ENCODE measurements at regions not wholly inside any gene's neighbourhood (a gene's known extent, or its start where the extent isn't known, plus 50 kb on each side); places are given as distances from the start of the nearest gene placed in this dataset.

- H3K27ac Mint-ChIP-seq: no peak overlapping the region
- H3K4me3 Mint-ChIP-seq: no peak overlapping the region
- H3K36me3 Mint-ChIP-seq (ENCODE audit: low read depth): no peaks in the 10 kb centered on the region
- H3K9me3 Mint-ChIP-seq: no peaks in the 10 kb centered on the region
- H3K27me3 Mint-ChIP-seq (ENCODE audit: insufficient read depth): no peaks in the 10 kb centered on the region
- no peaks in the 10 kb centered on the region for H3K4me1 Mint-ChIP-seq (ENCODE audit: low read depth)
- intact Hi-C loops (cut with micrococcal nuclease): no loop called here
- DNase-seq (ENCODE audit: low spot score): no peak
Observed at GRCh38 chr2:128867936-128868636, 549.4 kb upstream of the HS6ST1 start.

DNA sequence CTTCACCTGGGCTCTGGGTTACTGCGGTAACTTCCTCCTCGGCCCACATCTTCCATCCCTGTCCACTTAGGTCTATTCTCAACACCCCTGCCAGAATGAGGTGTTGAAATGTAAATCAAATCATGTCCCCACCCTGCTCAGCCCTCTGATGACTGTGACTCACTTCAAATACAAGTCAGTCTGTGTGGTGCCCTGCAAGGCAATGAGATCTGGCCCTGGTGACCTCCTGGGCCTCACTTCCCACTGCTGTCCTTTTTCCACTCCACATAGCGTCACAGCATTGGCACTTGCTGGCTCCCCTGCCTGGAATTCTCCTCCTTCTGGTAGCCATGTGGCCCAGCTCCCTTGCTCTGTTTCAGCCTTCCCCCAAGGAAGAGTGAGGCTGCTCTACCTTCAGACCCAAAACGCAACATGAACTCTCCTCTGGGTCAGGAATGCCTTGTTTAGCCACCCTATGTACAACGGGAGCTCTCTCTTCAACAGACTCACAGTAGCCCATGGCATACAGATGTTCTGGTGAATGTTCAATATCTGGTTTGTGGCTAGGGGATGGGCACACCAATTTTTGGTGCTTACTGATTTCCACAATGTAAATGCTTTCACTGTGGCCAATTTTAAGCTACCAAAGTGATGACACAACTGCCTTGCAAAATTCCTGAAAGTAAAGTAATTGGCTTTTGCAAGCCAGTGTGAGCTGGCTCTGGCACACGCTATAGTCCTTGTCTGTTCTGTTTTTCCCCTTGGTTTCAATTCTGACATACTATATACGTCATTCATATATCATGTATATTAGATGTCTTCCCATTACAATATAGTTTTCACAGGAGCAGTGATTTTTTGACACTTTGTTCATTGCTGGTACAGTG lies 550.3 kb upstream of the HS6ST1 start:
- Mint-ChIP-seq H3K27ac (no peak overlapping the region), H3K36me3 (ENCODE audit: low read depth) (no peaks in the 10 kb centered on the region), H3K4me3 (no peak overlapping the region), H3K9me3 (no peaks in the 10 kb centered on the region), H3K27me3 (ENCODE audit: insufficient read depth) (no peaks in the 10 kb centered on the region), H3K4me1 (ENCODE audit: low read depth) (no peaks in the 10 kb centered on the region)
- intact Hi-C loops (cut with micrococcal nuclease): no loop called here
- no peak for DNase-seq (ENCODE audit: low spot score)

DNA sequence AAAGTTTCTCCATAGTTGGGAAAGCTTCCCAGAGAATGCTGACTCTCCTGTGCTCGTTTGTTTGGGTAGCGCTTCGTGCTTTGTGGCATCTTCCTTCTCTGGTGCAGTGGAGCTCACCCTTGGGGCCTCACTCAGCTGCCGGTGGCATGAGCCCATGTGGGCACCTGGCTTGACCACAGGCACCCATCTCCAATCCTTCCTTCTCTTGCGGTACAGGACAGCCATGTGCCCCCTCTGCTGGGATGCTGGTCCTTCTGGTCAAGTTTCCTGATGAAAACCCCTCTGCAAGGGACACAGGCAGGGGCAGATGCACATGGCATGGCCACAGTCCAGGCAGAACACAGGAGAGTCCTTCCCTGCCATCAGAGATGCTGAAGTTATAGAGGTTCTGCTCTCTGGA lies 555.9 kb upstream of the HS6ST1 start:
- H3K4me1 Mint-ChIP-seq (ENCODE audit: low read depth): no peaks in the 10 kb centered on the region
- intact Hi-C loops (cut with micrococcal nuclease): no loop called here
- no peaks in the 10 kb centered on the region for H3K27me3 Mint-ChIP-seq (ENCODE audit: insufficient read depth)
- no peaks in the 10 kb centered on the region for H3K9me3 Mint-ChIP-seq
- H3K27ac Mint-ChIP-seq: no peak overlapping the region
- DNase-seq (ENCODE audit: low spot score): no peak
- no peak overlapping the region for H3K4me3 Mint-ChIP-seq
- H3K36me3 Mint-ChIP-seq (ENCODE audit: low read depth): no peaks in the 10 kb centered on the region

DNA sequence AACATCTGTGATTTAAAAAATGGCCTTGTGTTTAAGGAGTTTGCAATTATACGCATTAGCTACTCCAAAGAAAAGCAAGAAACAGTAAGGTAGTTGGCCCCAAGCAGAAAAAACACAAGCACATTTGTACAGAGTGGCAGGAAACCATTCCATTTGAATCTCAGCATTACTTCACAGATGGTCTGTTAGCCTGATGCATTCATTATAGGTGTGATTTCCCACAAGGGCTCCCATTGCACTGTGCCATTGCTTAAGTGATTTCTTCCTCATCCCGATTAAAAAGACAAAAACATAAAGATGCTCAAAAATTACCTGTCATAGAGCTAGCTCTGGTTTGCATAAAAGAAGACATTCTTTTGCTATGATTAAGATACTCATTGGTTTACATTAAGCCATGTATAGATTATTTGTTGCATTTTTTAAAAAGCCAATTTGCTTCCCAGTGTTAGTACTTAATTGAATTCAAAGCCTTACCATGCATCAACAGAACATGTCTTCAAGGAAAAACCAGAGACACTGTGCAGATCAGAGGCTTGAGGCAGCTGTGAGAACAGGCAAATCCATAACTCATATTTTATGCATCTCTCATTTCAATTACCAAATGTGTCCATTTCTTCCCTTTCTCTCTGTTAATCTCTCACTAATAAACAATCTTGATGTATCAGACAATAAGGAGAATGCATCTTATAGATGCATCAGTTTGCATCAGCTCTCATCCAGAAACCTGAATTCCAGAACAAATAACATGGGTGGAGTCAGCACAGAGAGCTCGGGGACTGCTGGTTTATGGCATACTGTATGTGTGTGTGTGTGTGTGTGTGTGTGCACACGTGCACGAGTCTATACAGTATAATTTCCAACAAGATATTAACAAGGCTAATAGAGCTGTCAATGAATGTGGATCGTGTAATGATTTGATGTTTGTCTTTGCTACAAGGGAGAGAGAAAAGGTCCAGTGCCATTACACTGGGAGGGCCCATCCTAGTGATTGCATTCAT lies 558.6 kb upstream of the HS6ST1 start:
- H3K27me3 Mint-ChIP-seq (ENCODE audit: insufficient read depth): no peaks in the 10 kb centered on the region
- no peaks in the 10 kb centered on the region for H3K4me1 Mint-ChIP-seq (ENCODE audit: low read depth)
- intact Hi-C loops (cut with micrococcal nuclease): no loop called here
- DNase-seq (ENCODE audit: low spot score): no peak
- H3K4me3 Mint-ChIP-seq: no peak overlapping the region
- no peaks in the 10 kb centered on the region for H3K36me3 Mint-ChIP-seq (ENCODE audit: low read depth)
- H3K27ac Mint-ChIP-seq: no peak overlapping the region
- no peaks in the 10 kb centered on the region for H3K9me3 Mint-ChIP-seq

GRCh38 chr2:128879161-128879560 lies 560.5 kb upstream of the HS6ST1 start:
- Mint-ChIP-seq H3K27me3 (ENCODE audit: insufficient read depth) (no peaks in the 10 kb centered on the region), H3K4me3 (no peak overlapping the region), H3K4me1 (ENCODE audit: low read depth) (no peaks in the 10 kb centered on the region), H3K36me3 (ENCODE audit: low read depth) (no peaks in the 10 kb centered on the region), H3K9me3 (no peaks in the 10 kb centered on the region), H3K27ac (no peak overlapping the region)
- no peak for DNase-seq (ENCODE audit: low spot score)
- intact Hi-C loops (cut with micrococcal nuclease): no loop called here

- no peak for DNase-seq (ENCODE audit: low spot score)
- H3K27ac Mint-ChIP-seq: no peak overlapping the region
- intact Hi-C loops (cut with micrococcal nuclease): no loop called here
- no peaks in the 10 kb centered on the region for H3K9me3 Mint-ChIP-seq
- H3K4me1 Mint-ChIP-seq (ENCODE audit: low read depth): no peaks in the 10 kb centered on the region
- H3K36me3 Mint-ChIP-seq (ENCODE audit: low read depth): no peaks in the 10 kb centered on the region
- H3K4me3 Mint-ChIP-seq: no peak overlapping the region
- H3K27me3 Mint-ChIP-seq (ENCODE audit: insufficient read depth): no peaks in the 10 kb centered on the region
Observed at GRCh38 chr2:128894896-128895295, 576.2 kb upstream of the HS6ST1 start.

GRCh38 chr2:128901572-128902391 lies 583.1 kb upstream of the HS6ST1 start:
- Mint-ChIP-seq H3K36me3 (ENCODE audit: low read depth) (no peaks in the 10 kb centered on the region), H3K4me1 (ENCODE audit: low read depth) (no peaks in the 10 kb centered on the region), H3K4me3 (no peak overlapping the region), H3K27ac (no peak overlapping the region), H3K27me3 (ENCODE audit: insufficient read depth) (no peaks in the 10 kb centered on the region), H3K9me3 (peaks cover 3% of the 10 kb centered on the region)
- no peak for DNase-seq (ENCODE audit: low spot score)
- intact Hi-C loops (cut with micrococcal nuclease): no loop called here

GRCh38 chr2:128903637-128904036 lies 585.0 kb upstream of the HS6ST1 start:
- DNase-seq (ENCODE audit: low spot score): no peak
- H3K4me1 Mint-ChIP-seq (ENCODE audit: low read depth): no peaks in the 10 kb centered on the region
- H3K27me3 Mint-ChIP-seq (ENCODE audit: insufficient read depth): no peaks in the 10 kb centered on the region
- H3K36me3 Mint-ChIP-seq (ENCODE audit: low read depth): no peaks in the 10 kb centered on the region
- H3K4me3 Mint-ChIP-seq: no peak overlapping the region
- intact Hi-C loops (cut with micrococcal nuclease): no loop called here
- peaks cover 3% of the 10 kb centered on the region for H3K9me3 Mint-ChIP-seq
- no peak overlapping the region for H3K27ac Mint-ChIP-seq

DNA sequence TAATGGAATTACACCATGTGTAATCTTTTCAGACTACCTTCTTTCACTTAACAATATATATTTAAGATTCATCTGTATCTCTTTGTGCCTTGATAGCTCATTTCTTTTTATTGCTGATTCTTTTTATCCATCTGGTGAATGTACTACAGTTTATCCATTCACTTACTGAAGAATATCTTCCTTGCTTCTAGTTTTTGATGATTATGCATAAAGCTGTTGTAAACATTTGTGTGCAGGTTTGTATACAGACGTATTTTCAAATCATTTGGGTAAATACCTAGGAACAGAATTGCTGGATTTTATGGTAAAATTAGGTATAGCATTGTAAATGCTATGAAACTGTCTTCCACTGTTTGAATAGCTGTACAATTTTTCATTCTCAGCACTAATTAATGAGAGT lies 592.6 kb upstream of the HS6ST1 start:
- Mint-ChIP-seq H3K9me3 (no peaks in the 10 kb centered on the region), H3K4me3 (no peak overlapping the region)
- intact Hi-C loops (cut with micrococcal nuclease): no loop called here

GRCh38 chr2:128914320-128914719 lies 595.7 kb upstream of the HS6ST1 start:
- H3K4me1 Mint-ChIP-seq (ENCODE audit: low read depth): no peaks in the 10 kb centered on the region
- intact Hi-C loops (cut with micrococcal nuclease): no loop called here
- H3K27me3 Mint-ChIP-seq (ENCODE audit: insufficient read depth): no peaks in the 10 kb centered on the region
- no peak for DNase-seq (ENCODE audit: low spot score)
- peaks cover 4% of the 10 kb centered on the region for H3K9me3 Mint-ChIP-seq
- no peak overlapping the region for H3K27ac Mint-ChIP-seq
- H3K36me3 Mint-ChIP-seq (ENCODE audit: low read depth): no peaks in the 10 kb centered on the region
- no peak overlapping the region for H3K4me3 Mint-ChIP-seq

More for the DNA sequence above, 592.6 kb upstream of the HS6ST1 start:
- Mint-ChIP-seq H3K27ac (no peak overlapping the region), H3K36me3 (ENCODE audit: low read depth) (no peaks in the 10 kb centered on the region), H3K4me1 (ENCODE audit: low read depth) (no peaks in the 10 kb centered on the region), H3K27me3 (ENCODE audit: insufficient read depth) (no peaks in the 10 kb centered on the region)
- no peak for DNase-seq (ENCODE audit: low spot score)

DNA sequence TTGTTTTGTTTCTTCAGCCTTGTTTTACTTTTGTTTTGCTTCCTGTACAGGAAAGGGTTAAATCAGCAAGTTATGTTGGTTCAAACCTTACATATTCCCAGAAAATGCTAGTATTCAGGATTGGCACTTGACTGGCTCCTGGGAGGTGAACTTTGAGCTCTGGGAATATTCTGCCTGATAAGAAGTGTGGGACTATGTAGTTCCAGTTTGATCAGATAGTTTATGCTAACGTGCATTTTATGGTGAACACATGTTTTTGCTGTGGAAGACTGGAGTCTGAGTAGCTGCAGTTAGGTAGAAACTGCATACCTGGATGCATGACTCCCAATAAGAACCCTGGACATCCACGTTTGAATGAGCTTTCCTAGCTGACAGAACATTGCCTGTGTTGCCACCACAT lies 603.1 kb upstream of the HS6ST1 start:
- H3K36me3 Mint-ChIP-seq (ENCODE audit: low read depth): no peaks in the 10 kb centered on the region
- H3K27ac Mint-ChIP-seq: no peak overlapping the region
- H3K4me3 Mint-ChIP-seq: no peak overlapping the region
- intact Hi-C loops (cut with micrococcal nuclease): no loop called here
- DNase-seq (ENCODE audit: low spot score): no peak
- H3K27me3 Mint-ChIP-seq (ENCODE audit: insufficient read depth): peaks cover 2% of the 10 kb centered on the region
- H3K9me3 Mint-ChIP-seq: peaks cover 3% of the 10 kb centered on the region
- H3K4me1 Mint-ChIP-seq (ENCODE audit: low read depth): no peaks in the 10 kb centered on the region

- intact Hi-C loops (cut with micrococcal nuclease): no loop called here
- Mint-ChIP-seq H3K4me3 (no peak overlapping the region), H3K9me3 (no peaks in the 10 kb centered on the region), H3K27ac (no peak overlapping the region), H3K27me3 (ENCODE audit: insufficient read depth) (peaks cover 2% of the 10 kb centered on the region), H3K4me1 (ENCODE audit: low read depth) (no peaks in the 10 kb centered on the region), H3K36me3 (ENCODE audit: low read depth) (no peaks in the 10 kb centered on the region)
- no peak for DNase-seq (ENCODE audit: low spot score)
Observed at GRCh38 chr2:128922154-128922553, 603.5 kb upstream of the HS6ST1 start.

Measured in activated T-helper 1 cell treated with anti-CD3 and anti-CD28 coated beads, Interleukin-12 subunit alpha, Interleukin-12 subunit beta, Interleukin-2, Interleukin-4 antibody, amounts not matched to agents 30 ng/mL and 10 ng/mL and 1 ng/mL, durations not matched to agents 14 hours and 24 hours and 36 hours (primary cell).